Right lobe of liver (tissue), 6 donors: ENCODE measurements at regions not wholly inside any gene's neighbourhood (a gene's known extent, or its start where the extent isn't known, plus 50 kb on each side); places are given as distances from the start of the nearest gene placed in this dataset.

ENCODE experiments used
- ATAC-seq, 4 donors: fragments of 200-7000 bp; cut with Tn5 transposase; one replicate each; pipeline ENCODE4 v1.9.1; 2020; ENCODE audit warnings: mild to moderate bottlenecking in 4 of 4, moderate library complexity in 4 of 4
- DNase-seq, 3 donors: peaks; one replicate each; pipeline ENCODE4 v3.0.0-alpha.2; 2020
- H3K27ac ChIP-seq, 3 donors: fragments of 200-600 bp; one replicate each; pipeline ENCODE4 v1.8.0; 2022
- H3K27me3 ChIP-seq, 2 donors: fragments of 200-600 bp; one replicate each; pipeline ENCODE4 v1.8.0; 2022
- H3K36me3 ChIP-seq, 4 donors: fragments of 200-600 bp; sonication (generic) in 1 of 4; one replicate each; pipeline versions ENCODE4 v1.5.1 to v1.8.0; 2017 to 2022; ENCODE audit warnings: control low read depth in 1 of 4
- H3K4me1 ChIP-seq, 4 donors: fragments of 200-600 bp; sonication (generic) in 1 of 4; one replicate each; pipeline versions ENCODE4 v1.5.1 to v1.8.0; 2017 to 2022; ENCODE audit warnings: control low read depth in 1 of 4
- H3K4me3 ChIP-seq, 3 donors: fragments of 200-600 bp; one replicate each; pipeline ENCODE4 v1.8.0; 2022
- H3K9me3 ChIP-seq, 4 donors: fragments of 200-600 bp; sonication (generic) in 1 of 4; one replicate each; pipeline versions ENCODE4 v1.5.1 to v1.8.0; 2017 to 2022; ENCODE audit warnings: control low read depth in 1 of 4
- CTCF ChIP-seq, 4 donors: fragments of 200-600 bp in 3 of 4; fragments of 450-650 bp in 1 of 4; IDR thresholded peaks; one replicate each; pipeline versions ENCODE4 v1.5.1 to v1.8.0; 2016 to 2022; ENCODE audit warnings: antibody characterized with exemption in 4 of 4, mild to moderate bottlenecking in 2 of 4
- POLR2A ChIP-seq: fragments of 450-650 bp; IDR thresholded peaks from one replicate; pipeline ENCODE4 v1.6.1; 2017; ENCODE audit warnings: antibody characterized with exemption, mild to moderate bottlenecking
- WGBS: methylation state at CpG from one replicate; pipeline ENCODE4 v1.1.6; 2018; ENCODE audit warnings: low coverage, low lambda C conversion rate; ENCODE audit not compliant: insufficient coverage; ENCODE audit errors: missing lambda C conversion rate; 5-methylcytosine and 5-hydroxymethylcytosine counted together
- intact Hi-C, 2 donors: fragments of 100-400 bp; cut with DNase I; formaldehyde crosslinking; loops; one replicate each; pipeline versions ENCODE4 v1.11.2 to v1.14.1; 2022
- donor health status: DM: no; HTN: yes; CAD: no.
- donor health status: DM: no; HTN: no; CAD: no.
- donor health status: DM: no; HTN: no; CAD: no.
- donor health status: DM: no; HTN: yes; CAD: no.
- donor health status: DM: no; HTN: yes; CAD: no.

GRCh38 chr15:95968856-95969255 is 361.6 kb upstream of the NR2F2 start:
- ATAC-seq (no peak), DNase-seq (no peak)
- TF ChIP-seq CTCF (IDR thresholded peaks at IDR 0.05) (no peak), POLR2A (no peak)
- Histone ChIP-seq H3K27me3 (no peaks in the 10 kb centered on the region), H3K9me3 (no peaks in the 10 kb centered on the region), H3K4me1 (no peaks in the 10 kb centered on the region), H3K27ac (no peak overlapping the region), H3K36me3 (no peaks in the 10 kb centered on the region), H3K4me3 (no peak overlapping the region)
- intact Hi-C loops: no loop called here
- 89% methylated on average over 5 of the region's 5 CpGs for whole genome bisulfite sequencing

GRCh38 chr15:95970326-95970725 is 360.2 kb upstream of the NR2F2 start:
- DNase-seq (no peak), ATAC-seq (no peak)
- WGBS: 67% methylated on average over 3 of the region's 3 CpGs
- Histone ChIP-seq H3K27ac (no peak overlapping the region), H3K27me3 (no peaks in the 10 kb centered on the region), H3K36me3 (no peaks in the 10 kb centered on the region), H3K4me1 (no peaks in the 10 kb centered on the region), H3K4me3 (no peak overlapping the region), H3K9me3 (no peaks in the 10 kb centered on the region)
- intact Hi-C loops: no loop called here
- TF ChIP-seq POLR2A: no peak
- no peak for TF ChIP-seq CTCF (IDR thresholded peaks at IDR 0.05)

- no peaks in the 10 kb centered on the region for H3K36me3 ChIP-seq
- H3K27me3 ChIP-seq: no peaks in the 10 kb centered on the region
- DNase-seq (no peak), ATAC-seq (no peak)
- intact Hi-C loops: no loop called here
- 39% methylated on average over 3 of the region's 6 CpGs for WGBS
- H3K4me1 ChIP-seq: no peaks in the 10 kb centered on the region
- TF ChIP-seq CTCF (IDR thresholded peaks at IDR 0.05) (no peak), POLR2A (no peak)
- no peak overlapping the region for H3K4me3 ChIP-seq
- no peak overlapping the region for H3K27ac ChIP-seq
- H3K9me3 ChIP-seq: no peaks in the 10 kb centered on the region
Observed at GRCh38 chr15:95972041-95972553, 358.4 kb upstream of the NR2F2 start.

DNA sequence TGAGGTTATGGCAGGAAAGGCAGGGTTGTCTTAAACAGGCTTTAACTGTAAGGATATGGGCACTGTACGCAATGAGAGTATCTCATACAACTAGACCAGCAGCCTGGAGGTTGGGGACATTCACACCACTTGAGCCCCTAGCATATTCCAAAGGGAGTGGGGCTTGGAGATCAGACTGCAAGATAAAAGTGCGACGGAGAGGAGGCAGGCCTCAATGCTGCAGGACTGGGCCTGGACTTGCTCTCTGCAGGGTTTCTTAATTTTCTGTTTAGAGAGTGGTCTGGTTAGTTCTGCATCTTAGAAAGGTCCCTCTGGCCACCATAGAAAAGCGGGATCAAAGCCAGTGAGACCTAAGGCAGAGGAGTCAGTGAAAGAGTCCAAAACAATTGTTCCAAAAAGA is 357.7 kb upstream of the NR2F2 start:
- no peaks in the 10 kb centered on the region for H3K9me3 ChIP-seq
- H3K27me3 ChIP-seq: no peaks in the 10 kb centered on the region
- TF ChIP-seq CTCF (IDR thresholded peaks at IDR 0.05) (no peak), POLR2A (no peak)
- no peak for DNase-seq
- H3K4me3 ChIP-seq: no peak overlapping the region
- intact Hi-C loops: no loop called here
- H3K27ac ChIP-seq: no peak overlapping the region
- H3K36me3 ChIP-seq: no peaks in the 10 kb centered on the region
- H3K4me1 ChIP-seq: no peaks in the 10 kb centered on the region
- no peak for ATAC-seq
- 78% methylated on average over 4 of the region's 4 CpGs for WGBS
